IgD-negative memory B cell (primary cell): ENCODE measurements at regions not wholly inside any gene's neighbourhood (a gene's known extent, or its start where the extent isn't known, plus 50 kb on each side); places are given as distances from the start of the nearest gene placed in this dataset.

Source experiments
- H3K27ac Mint-ChIP-seq, 3 donors: one replicate each; pipeline ENCODE4 v1.8.0; 2020 to 2022; ENCODE audit warnings: mild to moderate bottlenecking in 3 of 3, mixed read lengths in 3 of 3, moderate library complexity in 1 of 3
- H3K27me3 Mint-ChIP-seq: one replicate; pipeline ENCODE4 v1.8.0; 2021; ENCODE audit warnings: mixed read lengths
- H3K36me3 Mint-ChIP-seq: one replicate; pipeline ENCODE4 v1.8.0; 2020; ENCODE audit warnings: mild to moderate bottlenecking, mixed read lengths
- H3K4me1 Mint-ChIP-seq, 3 donors: one replicate each; pipeline ENCODE4 v1.8.0; 2020 to 2022; ENCODE audit warnings: mixed read lengths in 3 of 3, mild to moderate bottlenecking in 1 of 3
- H3K4me3 Mint-ChIP-seq, 4 donors: one replicate each; pipeline ENCODE4 v1.8.0; 2020 to 2022; ENCODE audit warnings: mild to moderate bottlenecking in 4 of 4, mixed read lengths in 4 of 4, moderate library complexity in 3 of 4
- H3K9me3 Mint-ChIP-seq, 3 donors: one replicate each; pipeline ENCODE4 v1.8.0; 2020 to 2021; ENCODE audit warnings: mixed read lengths in 3 of 3, mild to moderate bottlenecking in 1 of 3

DNA sequence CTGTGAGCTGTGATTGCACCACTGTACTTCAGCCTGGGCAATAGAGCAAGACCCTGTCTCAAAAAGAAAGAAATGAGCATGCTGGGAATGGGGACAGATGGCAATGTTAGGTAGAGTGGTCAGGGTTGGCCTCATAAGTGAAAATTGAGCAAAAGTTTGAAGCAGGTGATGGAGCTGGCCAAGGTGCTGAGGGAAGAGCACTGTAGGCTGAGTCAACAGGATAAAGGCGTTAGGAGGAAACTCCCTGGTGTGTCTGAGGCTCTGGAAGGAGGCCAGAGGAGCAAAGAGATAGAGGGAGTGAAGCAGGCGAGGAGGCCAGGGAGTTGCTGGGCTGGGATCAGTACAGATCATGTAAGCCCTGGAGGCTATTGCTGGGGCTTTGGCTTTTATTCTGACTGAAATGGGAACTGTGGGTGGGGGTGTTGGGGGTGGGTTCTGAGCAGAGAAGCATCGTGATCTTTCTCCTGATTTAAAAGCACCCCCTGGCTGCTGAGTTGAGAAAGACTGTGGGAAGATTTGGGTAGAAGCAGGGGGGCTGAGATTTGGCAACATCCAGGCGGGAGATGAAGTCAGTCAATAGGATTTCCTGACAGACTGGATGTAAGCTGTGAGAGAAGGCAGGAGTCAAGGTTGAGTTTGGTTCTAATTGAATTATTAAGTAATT, 52.5 kb upstream of the VKORC1L1 start:
- Mint-ChIP-seq H3K27me3 (no peaks in the 10 kb centered on the region), H3K36me3 (peaks cover 15% of the 10 kb centered on the region), H3K27ac (no peak overlapping the region), H3K9me3 (no peaks in the 10 kb centered on the region), H3K4me1 (no peaks in the 10 kb centered on the region), H3K4me3 (no peak overlapping the region)
